NCI-H1105 (cell line): ENCODE measurements at regions not wholly inside any gene's neighbourhood (a gene's known extent, or its start where the extent isn't known, plus 50 kb on each side); places are given as distances from the start of the nearest gene placed in this dataset.

Experiments
- DNase-seq: peaks from one replicate; lab custom pipeline; 2025; lab: John Stamatoyannopoulos, UW

DNA sequence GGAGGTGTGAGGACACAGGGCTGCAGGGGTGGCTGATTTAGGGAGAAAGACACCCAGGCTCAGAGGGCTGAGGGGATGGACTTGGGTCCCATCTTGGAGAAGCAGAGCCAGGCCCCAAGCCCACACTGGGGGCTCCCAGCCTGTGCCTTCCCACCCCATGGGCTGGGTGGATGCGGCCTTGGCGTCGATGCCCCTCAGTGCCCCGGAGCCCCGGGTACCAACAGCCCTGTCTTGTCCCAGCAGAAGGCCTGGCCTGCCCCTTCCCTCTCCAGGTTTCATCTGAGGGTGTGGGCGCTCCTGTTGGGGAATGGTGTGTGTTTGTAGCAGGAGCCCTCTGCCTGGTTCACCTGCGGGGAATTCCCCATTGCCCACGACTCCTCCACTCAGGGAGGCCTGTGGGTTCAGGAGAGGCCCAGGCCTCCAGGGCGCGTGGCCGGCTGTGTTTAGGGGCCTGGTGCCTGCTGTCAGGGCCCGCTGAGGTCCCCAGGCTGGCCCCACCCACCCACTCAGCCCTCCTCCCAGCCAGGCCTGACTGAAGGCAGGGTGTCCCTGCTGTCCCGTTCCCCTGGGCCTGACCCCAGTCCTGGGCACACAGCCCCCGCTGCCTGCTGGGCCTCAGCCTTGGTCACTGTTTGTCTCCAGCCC, 51.1 kb upstream of the BEGAIN start:
- no peak for DNase-seq

GRCh38 chr14:100639280-100639679, 52.1 kb upstream of the BEGAIN start:
- no peak for DNase-seq

- no peak for DNase-seq
Observed at GRCh38 chr14:100640471-100641273, 53.5 kb upstream of the BEGAIN start.

- DNase-seq = no peak
Observed at GRCh38 chr14:100641274-100641860, 54.1 kb upstream of the BEGAIN start.

DNA sequence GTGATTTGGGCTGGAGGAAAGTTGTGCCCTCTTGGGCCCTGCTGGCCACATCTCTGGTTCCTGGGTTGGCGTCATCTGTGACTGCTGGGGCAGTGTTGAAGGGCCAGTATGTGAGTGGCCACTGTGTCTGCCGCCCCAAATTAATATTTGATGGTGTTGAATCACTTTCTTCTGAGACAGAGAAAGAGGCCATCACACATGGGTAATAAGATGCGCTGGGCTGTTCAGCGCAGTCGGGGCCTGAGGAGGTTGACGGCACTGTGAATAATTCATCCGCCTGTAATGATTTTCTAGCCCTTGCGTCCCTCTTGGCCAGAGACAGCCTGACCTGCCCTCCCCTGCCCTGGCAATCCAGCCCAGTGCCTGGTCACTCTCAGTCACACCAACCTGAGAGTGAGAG, 56.2 kb upstream of the BEGAIN start:
- DNase-seq = no peak

DNA sequence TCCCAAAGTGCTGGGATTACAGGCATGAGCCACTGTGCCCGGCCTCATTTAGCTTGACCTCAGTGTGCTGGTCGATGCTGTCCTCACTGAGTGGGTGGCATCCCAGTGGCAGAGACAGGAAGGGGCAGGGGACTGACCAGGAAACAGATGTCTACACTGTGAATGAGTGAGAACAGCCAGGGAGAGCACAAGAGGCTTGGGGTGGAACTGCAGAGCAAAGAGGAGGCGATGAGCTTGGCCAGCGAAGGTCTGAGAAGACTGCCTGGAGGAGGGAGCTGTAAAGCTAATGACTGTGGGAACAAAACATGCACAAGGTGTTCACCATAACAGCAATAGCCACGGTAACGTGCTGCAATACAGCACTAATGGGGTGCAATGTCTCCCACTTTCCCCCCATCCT, 57.2 kb upstream of the BEGAIN start:
- no peak for DNase-seq

DNA sequence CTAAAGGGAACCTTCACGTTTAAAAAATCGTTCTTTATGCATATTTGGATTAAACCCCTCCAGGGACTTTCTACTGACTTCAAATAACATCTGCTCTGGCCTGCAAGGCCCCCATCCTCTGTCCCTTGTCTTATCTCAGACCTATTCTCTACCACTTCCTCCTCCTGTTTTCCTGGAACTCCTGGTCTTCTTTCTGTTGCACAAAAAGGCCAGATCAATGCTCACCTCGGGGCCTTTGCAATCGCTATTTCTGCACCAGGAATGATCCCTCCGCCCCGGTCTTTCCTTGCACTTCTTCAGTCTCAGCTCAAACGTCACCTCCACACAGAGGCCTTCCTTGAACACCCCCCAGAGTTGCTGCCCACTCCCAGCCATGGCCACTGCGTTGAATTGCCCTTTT, 57.6 kb upstream of the BEGAIN start:
- DNase-seq = no peak

- DNase-seq = peak; percentile 91
Observed at GRCh38 chr14:100645196-100645981, 58.2 kb upstream of the BEGAIN start.

- no peak for DNase-seq
Observed at GRCh38 chr14:100645982-100646314, 58.7 kb upstream of the BEGAIN start.

DNA sequence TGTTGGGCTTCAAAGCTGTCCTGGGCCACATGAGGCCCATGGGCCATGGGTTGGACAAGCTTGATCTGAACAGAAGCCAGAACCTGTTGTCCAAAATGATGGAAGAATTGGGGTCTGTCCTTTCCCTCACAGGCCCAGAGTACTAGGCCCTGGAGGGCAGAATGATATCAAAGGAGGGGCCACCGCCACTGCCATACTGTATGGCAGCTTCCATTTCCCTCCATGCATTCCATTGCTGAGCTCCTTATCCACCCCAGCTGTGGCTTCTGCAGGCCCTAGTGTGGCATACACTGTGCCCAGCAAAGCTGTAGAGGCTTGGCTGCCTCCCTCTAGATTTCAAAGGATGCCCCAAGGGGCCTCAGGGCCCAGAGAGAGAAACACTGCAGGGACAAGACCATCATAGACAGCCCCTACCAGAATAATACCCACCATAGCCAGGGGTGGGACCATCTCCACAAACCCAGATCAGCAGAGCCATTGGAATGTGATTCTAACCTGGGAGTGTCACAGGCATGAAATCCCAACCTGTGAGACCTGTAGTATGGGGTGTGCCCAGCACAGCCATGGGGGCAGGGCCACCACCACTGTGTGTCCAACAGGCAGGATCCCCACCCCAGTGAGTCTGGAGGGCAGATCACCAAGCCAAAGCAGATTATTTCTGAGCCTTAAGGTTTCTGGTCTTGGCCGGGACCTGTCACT, 61.4 kb upstream of the BEGAIN start:
- no peak for DNase-seq

DNA sequence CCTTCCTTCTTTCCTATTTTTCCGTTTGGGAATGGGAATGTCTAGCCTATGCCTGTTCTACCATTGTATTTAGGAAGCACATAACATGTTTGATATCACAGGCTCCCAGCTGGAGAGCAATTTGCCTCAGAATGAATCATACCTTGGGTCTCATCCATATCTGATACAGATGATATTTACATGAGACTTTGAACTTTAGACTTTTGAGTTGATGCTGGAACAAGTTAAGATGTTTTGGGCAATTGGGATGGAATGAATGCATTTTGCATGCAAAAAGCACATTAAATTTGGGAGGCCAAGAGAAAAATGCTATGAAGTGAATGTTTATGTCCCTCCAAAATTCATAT, 61.9 kb upstream of the BEGAIN start:
- DNase-seq = no peak

- DNase-seq = no peak
Observed at GRCh38 chr14:100651999-100652508, 64.8 kb upstream of the BEGAIN start.

GRCh38 chr14:100652744-100653143, 65.5 kb upstream of the BEGAIN start:
- DNase-seq = no peak

DNA sequence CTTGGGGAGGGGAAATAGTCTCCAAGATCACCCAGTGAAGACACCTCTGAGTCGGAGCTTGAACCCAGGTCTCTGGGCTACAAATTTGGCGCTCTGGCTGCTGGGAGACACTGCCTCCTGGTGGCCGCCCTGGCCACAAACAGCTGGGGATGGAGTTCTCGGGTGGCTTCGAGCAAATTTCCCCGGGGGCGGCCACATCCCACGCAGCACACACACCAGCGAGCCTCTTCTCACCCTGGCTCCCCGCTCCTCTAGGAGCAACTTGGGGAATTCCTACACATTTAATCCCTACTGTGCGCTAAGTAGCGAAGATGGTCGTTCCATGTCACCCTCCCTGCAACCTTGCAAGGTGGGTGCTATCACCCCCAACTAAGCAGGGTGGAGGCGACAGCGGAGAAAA, 66.2 kb upstream of the BEGAIN start:
- no peak for DNase-seq

DNA sequence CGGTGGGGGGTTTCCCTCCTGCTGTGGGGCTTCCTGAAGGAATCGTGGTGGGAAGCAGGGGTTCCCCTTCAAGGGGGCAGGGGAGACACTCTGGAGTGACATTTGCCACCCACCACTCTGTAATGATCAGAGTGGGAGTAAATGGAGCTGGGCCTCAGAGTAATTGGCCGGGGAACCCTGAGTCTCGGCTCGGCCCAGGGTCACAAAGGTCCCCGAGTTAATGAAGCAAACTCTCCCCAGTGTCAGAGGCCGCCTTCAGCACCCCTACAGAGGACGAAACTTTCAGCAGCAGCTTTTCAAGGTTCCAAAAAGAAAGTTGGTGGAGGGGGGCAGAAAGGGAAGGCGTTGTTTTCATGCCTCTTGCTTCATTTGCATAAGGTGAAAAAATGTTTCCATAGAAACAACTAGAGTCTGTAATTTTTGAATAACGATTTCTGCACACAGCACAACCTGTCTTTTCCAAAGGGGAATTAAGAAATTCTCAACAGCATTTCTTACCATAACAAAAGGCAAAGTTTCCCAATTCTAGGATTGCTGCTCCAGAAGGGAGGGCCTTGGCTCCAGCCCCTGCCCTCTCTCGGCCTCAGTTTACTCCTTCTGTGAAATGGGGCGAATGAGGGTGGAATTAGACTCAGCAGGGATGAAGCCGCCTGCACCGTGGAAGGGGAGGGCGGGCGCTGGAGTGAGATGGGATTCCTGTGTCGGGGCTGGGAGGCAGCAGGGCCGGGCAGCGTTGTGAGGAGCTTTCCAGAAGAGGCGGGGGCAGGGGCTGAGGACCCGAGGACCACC, 67.0 kb upstream of the BEGAIN start:
- no peak for DNase-seq

GRCh38 chr14:100654814-100655740, 67.9 kb upstream of the BEGAIN start:
- no peak for DNase-seq

DNA sequence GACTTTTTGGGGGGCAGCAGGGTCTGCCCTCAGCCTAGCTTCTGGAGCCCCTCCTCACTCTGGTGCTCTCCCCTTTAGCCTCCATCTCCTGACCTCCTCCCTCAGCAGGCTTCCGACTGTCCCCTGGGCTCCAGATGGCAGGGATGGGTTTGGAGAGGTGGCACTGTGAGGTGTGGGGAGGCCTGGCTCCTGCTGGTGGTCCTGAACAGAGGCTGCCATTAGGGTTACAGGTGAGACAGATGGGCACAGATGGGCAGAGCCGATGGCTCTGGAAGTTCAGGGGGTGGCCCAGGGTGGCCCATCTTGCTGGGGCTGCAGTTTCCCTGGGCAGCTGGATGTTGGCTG, 68.5 kb upstream of the BEGAIN start:
- DNase-seq = no peak

- no peak for DNase-seq
Observed at GRCh38 chr14:100656996-100657395, 69.7 kb upstream of the DLK1 start.

DNA sequence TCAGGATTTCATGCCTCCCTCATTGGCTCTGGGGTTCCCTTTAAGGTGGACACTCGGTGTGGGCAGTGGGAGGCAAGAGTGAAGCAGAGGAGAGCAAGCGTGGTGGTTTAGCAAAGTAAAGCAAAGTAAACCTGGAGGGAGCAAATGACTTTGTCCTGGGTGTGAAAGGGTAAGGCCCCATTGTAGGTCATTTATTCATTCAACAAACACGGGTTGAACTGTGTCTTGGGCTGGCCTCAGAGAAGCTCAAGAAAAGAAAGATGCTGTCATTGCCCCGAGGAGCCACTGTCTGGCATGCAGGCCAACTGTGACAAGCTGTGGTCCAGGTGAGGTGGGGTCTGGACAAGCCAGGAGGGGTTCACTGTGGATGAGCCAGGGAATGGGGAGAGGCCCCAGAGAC, 68.9 kb upstream of the DLK1 start:
- DNase-seq = no peak

DNA sequence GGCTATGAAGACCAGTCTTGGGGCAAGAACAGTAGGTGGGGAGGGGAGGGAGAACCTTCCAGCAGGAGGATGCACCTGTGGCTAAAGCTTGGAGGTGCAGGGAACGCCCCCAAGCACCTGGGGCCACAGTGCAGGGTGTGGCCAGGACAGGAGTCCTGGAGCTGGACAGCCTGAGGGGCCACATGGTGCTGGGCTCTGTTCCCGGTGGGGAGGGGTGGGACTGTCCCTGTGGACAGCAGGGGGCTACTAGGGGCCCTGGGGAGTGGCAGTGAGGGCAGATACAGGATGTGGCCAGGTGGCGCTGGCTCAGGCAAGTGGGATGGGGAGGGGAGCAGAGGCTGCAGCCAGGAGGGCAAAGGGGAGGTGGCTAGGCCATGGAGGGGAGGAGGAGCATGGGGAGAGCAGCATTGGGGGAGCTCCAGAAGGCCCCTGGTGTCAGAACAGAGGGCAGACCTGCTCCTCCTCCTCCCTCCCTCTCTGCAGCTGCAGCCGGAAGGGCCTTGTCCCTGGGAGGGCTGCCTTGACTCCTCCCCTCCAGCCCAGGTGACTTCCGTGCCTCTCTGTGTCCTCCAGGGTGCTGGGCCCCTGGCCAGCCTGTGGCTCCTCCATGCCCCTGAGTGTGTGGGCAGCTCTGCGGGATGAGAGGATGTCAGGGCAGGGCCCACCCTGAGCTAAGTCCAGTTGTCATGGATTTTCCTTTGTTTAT, 68.4 kb upstream of the DLK1 start:
- no peak for DNase-seq
